GM12891 (cell line): ENCODE measurements at regions not wholly inside any gene's neighbourhood (a gene's known extent, or its start where the extent isn't known, plus 50 kb on each side); places are given as distances from the start of the nearest gene placed in this dataset.

Experiments
- PAX5 ChIP-seq: IDR thresholded peaks from 2 replicates; pipeline ENCODE4 v1.6.1; 2011; ENCODE audit warnings: low read length, moderate library complexity, mild to moderate bottlenecking; ENCODE audit not compliant: insufficient read depth, severe bottlenecking
- POLR2A ChIP-seq: IDR thresholded peaks from 2 replicates; pipeline ENCODE4 v1.6.1; 2011; ENCODE audit warnings: low read depth, low read length, control low read depth
- POLR2AphosphoS5 ChIP-seq: IDR thresholded peaks from 2 replicates; pipeline ENCODE4 v1.6.1; 2011; ENCODE audit warnings: low read depth, low read length, control low read depth
- TAF1 ChIP-seq: IDR thresholded peaks from 2 replicates; pipeline ENCODE4 v1.6.1; 2011; ENCODE audit warnings: low read depth, low read length, control low read depth

DNA sequence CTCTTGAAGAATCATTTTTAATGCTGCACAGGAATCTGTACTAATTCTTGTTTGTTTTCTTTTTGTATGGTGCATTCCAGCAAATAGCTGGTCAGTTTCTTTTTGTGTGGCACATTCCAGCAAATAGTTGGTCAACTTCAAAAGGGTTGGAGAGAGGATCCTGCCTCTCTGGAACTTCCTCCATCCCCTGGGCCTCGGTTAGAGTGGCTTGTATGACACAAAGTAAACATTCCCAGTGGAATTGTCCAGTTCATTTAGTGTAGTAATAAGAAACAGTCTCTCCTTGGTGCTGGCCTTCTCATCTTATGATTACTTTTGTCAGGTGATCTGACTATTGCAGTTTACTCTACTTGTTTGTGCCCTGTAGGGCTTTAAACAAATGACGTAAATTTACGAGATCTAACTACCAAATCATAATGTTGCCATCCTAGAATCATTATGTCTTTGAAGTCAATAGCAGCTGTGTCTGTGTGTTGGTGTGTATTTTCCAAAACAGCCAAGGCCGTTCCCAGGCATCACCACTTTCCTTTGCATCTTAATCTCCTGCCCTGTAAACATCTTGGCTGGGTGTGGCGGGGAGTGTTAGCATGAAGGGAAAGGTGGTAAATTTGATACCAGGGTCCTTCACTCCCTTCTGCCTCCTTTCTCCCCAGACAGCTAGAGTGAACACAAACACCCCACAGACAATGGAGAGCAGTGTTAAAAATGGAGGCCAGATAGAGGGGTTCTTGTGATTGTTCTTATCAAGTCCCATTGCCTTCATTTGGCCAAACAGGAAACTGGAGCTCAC is 77.9 kb downstream of the CDC7 start:
- TF ChIP-seq POLR2AphosphoS5 (no peak), TAF1 (no peak), POLR2A (no peak), PAX5 (no peak)
